ENCODE measurements at regions not wholly inside any gene's neighbourhood (a gene's known extent, or its start where the extent isn't known, plus 50 kb on each side); places are given as distances from the start of the nearest gene placed in this dataset.
"Not testable (repeated sequence)": the region's sequence is repeated elsewhere in the genome, so short reads cannot be mapped to it uniquely, and the experiment has no call there.

DNA sequence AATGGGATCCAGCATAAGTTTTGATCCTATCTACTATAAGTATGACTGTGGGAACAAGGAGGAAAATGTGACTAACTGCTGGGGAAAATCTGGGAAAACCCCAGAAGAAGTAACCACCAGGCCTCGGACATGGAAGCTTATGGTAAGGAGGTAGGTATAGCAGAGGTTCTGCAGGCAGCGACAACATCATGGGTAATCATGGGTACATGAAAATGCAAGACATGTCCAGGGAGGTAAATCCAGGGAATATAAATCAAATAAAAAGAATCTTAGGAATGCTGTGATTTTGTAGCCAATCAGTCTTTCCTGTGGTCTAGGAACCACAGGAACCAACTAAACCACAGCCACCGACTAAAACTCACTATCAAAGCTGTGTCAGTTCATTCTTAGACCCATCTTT lies 168.3 kb upstream of the NPY start:
- DNase-seq (no peak), ATAC-seq (no peak)
- intact Hi-C loops (cut with DNase I), result no loop called here

DNA sequence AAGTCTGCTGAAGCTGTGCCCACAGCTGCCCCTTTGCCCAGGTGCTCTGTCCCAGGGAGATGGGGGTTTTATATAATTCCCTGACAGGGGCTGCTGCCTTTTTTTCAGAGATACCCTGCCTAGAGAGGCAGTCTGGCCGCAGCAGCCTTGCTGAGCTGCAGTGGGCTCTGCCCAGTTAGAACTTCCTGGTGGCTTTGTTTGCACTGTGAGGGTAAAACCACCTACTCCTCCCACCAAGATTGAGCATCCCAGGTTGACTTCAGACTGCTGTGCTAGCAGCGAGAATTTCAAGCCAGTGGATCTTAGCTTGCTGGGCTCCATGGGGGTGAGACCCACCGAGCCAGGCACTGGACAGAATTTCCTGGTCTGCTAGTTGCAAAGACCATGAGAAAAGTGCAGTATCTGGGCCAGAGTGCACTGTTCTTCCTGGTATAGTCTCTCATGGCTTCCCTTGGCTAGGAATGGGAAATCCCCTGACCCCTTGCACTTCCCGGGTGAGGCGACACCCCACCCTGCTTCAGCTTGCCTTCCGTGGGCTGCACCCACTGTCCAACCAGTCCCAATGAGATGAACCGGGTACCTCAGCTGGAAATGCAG lies 166.0 kb upstream of the NPY start:
- DNase-seq; ATAC-seq; intact Hi-C loops (cut with DNase I): not testable (repeated sequence)

DNA sequence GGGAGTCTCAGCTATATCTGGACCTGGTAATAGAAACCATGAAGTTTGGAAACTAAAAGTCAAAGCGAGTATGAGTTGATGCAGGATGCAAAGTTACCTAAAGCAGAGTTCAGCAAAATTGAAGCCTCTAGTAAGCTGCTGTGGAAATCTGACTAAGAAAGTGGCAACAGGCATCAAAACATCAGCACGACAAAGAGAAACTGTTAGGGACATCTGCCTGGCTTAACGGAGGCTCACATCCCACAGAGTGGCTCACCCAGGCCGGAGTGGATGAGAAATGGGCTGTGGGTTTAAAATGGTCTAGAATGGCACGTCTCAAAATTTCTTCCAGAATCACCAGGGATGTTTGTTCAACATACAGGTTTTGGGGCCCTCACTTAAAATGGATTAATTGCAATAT lies 164.1 kb upstream of the NPY start:
- DNase-seq, result no peak
- no peak for ATAC-seq
- intact Hi-C loops (cut with DNase I), result no loop called here

DNA sequence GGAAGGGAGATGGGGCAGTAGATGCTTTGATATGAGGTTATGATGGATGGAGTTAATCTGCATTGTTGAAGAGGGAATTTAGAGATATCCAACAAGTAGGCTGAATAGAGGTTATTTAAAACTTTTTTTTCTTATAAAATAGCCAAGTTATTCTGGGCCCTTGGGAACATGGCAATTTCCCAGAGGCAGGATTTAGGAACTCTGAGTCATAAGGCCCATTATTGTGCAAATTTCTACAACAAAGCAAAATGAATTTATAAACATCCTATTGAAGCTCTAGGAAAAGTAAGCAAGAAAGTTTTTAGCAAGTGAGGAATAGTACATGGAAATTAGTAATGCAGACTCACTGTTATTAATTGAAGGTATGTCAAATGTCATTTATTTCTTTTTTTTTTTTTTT lies 160.9 kb upstream of the NPY start:
- intact Hi-C loops (cut with DNase I), result no loop called here
- no peak for ATAC-seq
- no peak for DNase-seq

- intact Hi-C loops (cut with DNase I), result no loop called here
- no peak for DNase-seq
- ATAC-seq, result no peak
Measured at GRCh38 chr7:24125765-24126164, 158.2 kb upstream of the NPY start.

GRCh38 chr7:24127930-24128329 lies 156.1 kb upstream of the NPY start:
- intact Hi-C loops (cut with DNase I), result no loop called here
- ATAC-seq, result no peak
- no peak for DNase-seq

DNA sequence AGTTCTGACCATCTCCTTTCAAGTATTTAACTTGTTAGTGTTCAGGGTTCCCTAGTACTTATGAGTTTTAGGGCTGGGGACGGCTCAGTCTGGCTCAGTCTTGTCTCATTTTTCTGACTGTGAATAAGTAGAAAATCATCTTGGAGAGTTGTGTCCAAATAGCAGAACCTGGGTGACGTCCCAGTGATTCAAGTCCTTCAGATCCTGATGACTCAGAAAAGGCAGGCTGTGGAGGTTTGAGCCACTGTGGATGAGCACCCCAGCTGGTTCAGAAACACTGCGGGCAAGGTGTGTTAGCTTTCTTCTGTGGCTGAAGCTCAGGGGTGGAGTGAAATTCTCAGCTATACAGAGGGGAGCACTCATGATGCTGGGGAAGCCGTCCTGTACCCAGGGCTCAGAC lies 154.4 kb upstream of the NPY start:
- DNase-seq (no peak), ATAC-seq (no peak)
- intact Hi-C loops (cut with DNase I), result no loop called here

GRCh38 chr7:24130631-24131030 lies 153.4 kb upstream of the NPY start:
- DNase-seq (no peak), ATAC-seq (no peak)
- intact Hi-C loops (cut with DNase I), result no loop called here

- ATAC-seq, result no peak
- no peak for DNase-seq
- intact Hi-C loops (cut with DNase I), result no loop called here
Measured at GRCh38 chr7:24133691-24134090, 150.3 kb upstream of the NPY start.

GRCh38 chr7:24134535-24134934 lies 149.5 kb upstream of the NPY start:
- DNase-seq, result no peak
- ATAC-seq, result no peak
- intact Hi-C loops (cut with DNase I), result no loop called here

GRCh38 chr7:24135003-24135817 lies 148.8 kb upstream of the NPY start:
- DNase-seq, result no peak
- intact Hi-C loops (cut with DNase I), result no loop called here
- no peak for ATAC-seq

DNA sequence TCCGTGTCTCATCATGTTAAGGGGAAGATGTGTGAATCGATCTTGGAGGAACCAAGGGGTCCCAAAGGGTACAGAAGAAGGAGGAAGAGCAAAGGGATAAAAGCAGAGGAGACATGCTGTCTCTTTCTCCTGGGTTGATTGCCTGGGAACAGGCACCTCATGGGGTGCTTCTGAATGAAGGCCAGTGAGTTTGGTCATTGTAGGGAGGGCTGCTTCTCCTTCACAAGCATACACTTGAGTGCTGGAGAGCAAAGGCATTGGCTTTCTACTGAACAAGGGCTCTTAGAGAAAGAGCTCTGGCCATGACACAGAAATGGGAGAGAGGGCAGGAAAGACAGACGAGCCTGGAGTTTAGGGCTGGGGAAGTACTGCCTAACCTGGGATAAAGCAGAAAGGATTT lies 146.7 kb upstream of the NPY start:
- intact Hi-C loops (cut with DNase I), result no loop called here
- ATAC-seq, result no peak
- DNase-seq, result no peak

DNA sequence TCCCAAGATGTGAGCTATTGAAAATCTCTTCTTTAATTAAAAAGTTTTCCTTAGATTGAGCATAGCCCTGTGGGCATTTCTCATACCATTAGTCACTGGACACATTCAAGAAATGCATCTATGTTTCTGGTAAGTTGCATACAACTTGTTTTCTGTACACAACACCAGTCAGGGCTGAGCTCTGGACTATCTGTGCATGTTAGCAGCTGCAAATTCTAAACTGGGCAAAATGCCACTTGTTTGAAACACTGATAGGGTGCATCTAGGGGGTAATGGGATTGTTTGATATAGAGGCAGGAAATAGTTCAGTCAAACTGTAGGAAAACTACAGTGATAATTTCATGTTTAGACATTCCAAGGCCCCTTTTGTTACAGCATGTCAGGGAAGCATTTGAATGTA lies 145.6 kb upstream of the NPY start:
- DNase-seq (no peak), ATAC-seq (no peak)
- intact Hi-C loops (cut with DNase I), result no loop called here

DNA sequence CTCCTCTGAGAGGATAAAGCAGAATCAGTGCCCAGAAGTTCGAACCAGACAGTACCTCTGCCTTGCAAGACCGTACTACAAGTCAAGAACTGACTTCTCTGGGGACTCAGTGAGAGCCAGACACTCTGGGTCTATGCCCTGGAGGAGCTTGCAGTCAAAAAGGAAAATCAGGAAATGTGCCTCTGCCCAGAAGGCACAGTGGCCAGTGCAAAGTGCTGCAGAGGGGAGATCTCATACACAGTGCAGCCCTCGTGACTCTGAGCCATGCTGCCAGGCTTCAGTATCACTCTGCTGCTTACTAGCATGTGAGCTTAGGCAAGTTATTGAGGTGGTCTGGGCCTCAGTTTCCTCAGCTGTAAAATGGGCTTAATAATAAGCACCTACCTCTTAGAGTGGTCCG lies 144.0 kb upstream of the NPY start:
- intact Hi-C loops (cut with DNase I), result no loop called here
- ATAC-seq (no peak), DNase-seq (no peak)

DNA sequence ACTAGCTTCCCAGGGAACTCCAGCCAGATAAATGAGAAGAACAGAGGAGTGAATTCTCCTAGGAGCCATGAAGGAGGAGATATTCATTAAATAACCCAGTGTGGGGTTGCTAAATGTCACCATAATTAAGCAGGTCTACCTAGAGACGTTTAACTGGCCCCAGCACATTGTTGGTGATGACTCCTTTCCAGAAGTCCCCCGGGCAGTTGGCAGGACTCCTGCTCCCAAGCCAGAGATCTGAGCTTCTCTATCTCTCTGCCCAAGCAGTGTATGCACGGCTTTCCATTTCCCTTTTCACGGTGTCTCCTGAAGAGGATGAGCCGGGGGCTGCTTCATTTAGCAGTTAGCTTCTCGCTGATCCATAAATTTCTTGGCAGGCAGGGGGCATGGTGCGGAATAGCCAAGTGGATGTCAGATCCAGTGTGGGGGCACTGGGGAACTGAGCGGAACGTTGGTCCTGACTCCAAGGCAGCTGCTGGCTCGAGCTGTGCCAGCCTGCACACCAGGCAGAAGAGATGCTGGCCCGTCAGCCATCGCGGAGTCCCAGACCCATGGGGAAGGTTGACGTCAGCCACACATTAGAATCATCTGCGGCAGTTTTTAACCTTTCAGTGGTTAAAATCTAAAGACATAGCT lies 142.0 kb upstream of the NPY start:
- intact Hi-C loops (cut with DNase I), result no loop called here
- DNase-seq (no peak), ATAC-seq (no peak)

- intact Hi-C loops (cut with DNase I), result no loop called here
- DNase-seq (no peak), ATAC-seq (no peak)
Measured at GRCh38 chr7:24143547-24143946, 140.4 kb upstream of the NPY start.

DNA sequence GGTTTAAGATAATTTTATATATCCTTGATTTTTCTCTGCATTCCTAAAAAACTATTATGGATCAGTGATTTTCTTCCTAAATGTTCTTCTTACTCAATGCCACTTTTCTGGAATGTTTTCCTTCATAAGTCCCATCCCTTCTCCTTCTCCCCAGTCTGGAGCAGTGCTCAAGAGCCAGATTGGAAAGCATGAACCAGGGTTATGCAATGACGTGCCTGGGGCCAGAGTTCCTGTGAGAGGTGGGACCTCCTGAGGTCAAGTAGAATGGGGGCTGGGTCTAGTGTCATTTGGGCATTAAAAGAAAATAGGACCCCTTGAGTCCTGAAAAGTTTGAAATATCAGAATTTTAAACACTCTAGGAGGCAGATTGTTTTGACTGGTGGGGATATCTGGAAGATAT lies 132.0 kb upstream of the NPY start:
- DNase-seq, result no peak
- no peak for ATAC-seq
- intact Hi-C loops (cut with DNase I), result no loop called here

DNA sequence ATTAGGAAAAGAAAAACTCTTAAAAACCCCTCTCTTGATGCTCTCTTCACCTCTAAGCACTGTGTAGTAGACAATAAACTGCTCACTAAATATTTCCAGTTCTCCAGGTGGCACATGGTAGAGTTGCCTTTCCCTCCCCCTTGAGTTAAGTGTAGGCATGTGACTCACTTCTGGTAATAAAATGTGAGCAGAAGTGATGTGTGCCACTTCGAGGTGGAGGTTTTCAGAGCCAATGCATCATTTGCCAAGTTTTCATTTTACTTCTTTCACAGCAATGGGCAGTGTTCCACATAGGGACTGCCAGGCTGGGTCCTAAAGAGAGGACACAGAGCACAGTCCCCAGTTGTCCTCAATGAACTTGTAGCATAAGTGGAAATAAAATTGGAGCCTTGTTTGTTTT lies 131.6 kb upstream of the NPY start:
- no peak for DNase-seq
- intact Hi-C loops (cut with DNase I), result no loop called here

GRCh38 chr7:24152877-24153472 lies 131.0 kb upstream of the NPY start:
- ATAC-seq, result no peak
- intact Hi-C loops (cut with DNase I), result no loop called here
- DNase-seq, result no peak

More for the DNA sequence above, 131.6 kb upstream of the NPY start:
- no peak for ATAC-seq

GRCh38 chr7:24157666-24158065 lies 126.3 kb upstream of the NPY start:
- no peak for DNase-seq
- intact Hi-C loops (cut with DNase I), result no loop called here
- no peak for ATAC-seq
